HG03565 (cell line): ENCODE measurements at regions not wholly inside any gene's neighbourhood (a gene's known extent, or its start where the extent isn't known, plus 50 kb on each side); places are given as distances from the start of the nearest gene placed in this dataset.
"Not testable (repeated sequence)": the region's sequence is repeated elsewhere in the genome, so short reads cannot be mapped to it uniquely, and the experiment has no call there.

Source experiments
- ATAC-seq: cut with Tn5 transposase; IDR thresholded peaks from one replicate; pipeline ENCODE4 v1.9.1; 2021; ENCODE audit warnings: mild to moderate bottlenecking, moderate library complexity; ENCODE audit not compliant: unreplicated experiment

- no peak for ATAC-seq
Observed at GRCh38 chr9:106775960-106776359, 87.0 kb upstream of the ZNF462 start.

- ATAC-seq: no peak
Observed at GRCh38 chr9:106779796-106780195, 83.2 kb upstream of the ZNF462 start.

DNA sequence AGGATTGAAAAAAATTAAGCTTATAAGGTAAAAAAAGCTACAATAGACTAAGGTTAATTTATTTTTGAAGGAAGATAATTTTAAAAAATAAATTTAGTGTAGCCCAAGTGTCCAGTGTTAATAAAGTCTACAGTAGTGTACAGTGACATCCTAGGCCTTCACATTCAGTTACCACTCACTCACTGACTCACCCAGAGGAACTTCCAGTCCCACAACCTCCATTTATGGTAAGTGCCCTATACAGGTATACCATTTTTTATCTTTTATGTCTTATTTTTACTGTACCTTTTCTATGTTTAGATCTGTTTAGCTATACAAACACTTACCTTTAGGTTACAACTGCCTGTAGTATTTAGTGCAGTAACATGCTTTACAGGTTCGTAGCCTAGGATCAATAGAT lies 79.8 kb upstream of the ZNF462 start:
- no peak for ATAC-seq

DNA sequence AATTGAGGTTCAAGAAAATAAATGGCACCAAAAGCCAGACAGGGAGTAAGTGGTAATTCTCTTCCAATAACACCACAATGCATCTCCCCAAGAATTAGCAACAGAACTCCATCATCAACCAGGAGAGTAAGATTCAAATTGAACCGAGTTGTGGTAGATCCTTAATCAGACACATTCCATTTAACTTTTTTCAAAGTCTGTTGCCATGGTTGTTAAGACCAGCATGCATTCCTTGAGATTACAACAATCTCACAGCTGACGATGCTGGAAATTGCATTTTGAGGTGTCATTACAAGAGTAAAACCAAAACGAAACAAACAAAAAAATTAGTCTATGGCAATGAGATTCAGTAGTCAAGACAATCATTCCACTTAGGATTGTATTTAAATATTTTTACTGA lies 78.9 kb upstream of the ZNF462 start:
- no peak for ATAC-seq

- no peak for ATAC-seq
Observed at GRCh38 chr9:106785200-106785599, 77.8 kb upstream of the ZNF462 start.

GRCh38 chr9:106788021-106788420 lies 74.9 kb upstream of the ZNF462 start:
- not testable (repeated sequence) for ATAC-seq

DNA sequence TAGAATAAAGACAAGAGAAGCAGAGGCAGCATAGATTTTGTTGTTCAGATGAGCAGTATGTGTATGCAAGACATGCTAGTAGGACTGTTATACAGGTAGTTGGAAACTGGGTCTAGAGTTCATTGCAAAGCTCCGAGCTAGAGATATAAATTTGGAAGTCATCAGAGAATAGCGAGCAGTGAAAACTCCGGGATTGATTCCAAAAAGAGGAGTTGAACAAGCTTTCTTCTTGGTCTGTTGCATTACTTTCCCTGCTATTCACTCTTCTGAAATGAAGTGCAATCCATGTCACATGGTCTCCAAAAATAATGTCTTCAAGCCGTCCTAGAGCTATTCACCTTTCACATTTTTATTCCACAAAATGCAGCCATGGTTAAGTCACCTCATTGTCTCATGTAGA lies 67.9 kb upstream of the ZNF462 start:
- no peak for ATAC-seq

DNA sequence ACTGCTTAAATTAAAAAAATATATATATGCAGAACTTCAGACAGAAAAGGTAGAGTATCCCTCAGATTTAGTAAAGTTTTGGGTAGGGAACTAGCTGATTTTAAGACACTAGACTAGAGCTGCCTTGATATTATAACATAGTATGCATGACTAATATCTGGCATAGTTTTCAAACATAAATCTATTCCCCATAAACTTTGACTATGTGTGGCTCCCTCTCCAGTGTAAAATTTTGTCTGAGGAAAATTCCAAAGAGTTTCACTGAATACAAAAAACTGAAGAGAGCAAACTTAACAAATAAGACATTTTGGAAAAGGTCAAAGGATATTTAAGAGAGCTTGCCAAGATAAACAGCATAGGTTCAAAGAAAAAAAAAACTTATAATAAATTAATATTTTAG lies 66.2 kb upstream of the ZNF462 start:
- no peak for ATAC-seq

DNA sequence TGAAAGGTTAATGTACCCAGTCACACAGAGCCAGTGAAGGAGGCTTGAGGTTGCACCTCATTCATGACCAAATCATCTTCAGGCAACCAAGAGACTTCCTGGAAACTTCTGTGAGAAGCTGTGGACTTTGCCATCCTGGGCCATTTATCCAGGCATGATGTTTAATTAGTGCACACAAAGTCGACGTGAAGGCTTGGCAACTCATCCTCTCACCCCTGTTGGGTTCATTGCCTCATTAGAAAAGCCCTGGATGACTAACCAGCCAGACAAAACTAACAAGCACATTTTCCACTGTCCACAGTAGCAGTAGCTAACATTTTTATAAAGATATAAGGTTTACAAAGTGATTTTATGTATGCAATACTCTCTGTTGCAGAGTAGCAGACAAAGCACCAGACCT lies 65.7 kb upstream of the ZNF462 start:
- no peak for ATAC-seq

- ATAC-seq: no peak
Observed at GRCh38 chr9:106798016-106798799, 64.8 kb upstream of the ZNF462 start.

DNA sequence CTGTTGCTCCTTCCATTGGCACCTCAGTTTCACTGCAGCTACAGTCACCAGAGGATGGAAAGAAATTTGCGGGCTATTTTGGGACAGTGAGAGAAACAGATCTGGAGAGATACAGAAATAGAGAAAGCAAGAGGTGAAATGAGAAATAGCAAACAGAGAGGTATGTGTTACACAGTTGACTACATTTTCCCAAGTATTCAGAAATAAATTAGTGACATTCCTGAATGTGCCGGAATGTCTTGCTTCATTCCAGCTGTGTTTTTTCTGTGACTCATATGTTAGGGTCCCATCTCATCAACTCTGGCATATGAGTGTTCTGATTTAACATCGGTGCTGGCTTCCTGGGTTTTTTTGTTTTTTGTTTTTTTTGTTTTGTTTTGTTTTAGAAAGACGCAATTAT lies 63.8 kb upstream of the ZNF462 start:
- ATAC-seq: no peak

- no peak for ATAC-seq
Observed at GRCh38 chr9:106800701-106801270, 62.2 kb upstream of the ZNF462 start.

GRCh38 chr9:106801816-106802215 lies 61.1 kb upstream of the ZNF462 start:
- no peak for ATAC-seq
